Stomach (tissue), 8 donors: ENCODE measurements at regions not wholly inside any gene's neighbourhood (a gene's known extent, or its start where the extent isn't known, plus 50 kb on each side); places are given as distances from the start of the nearest gene placed in this dataset.

Experiments
- DNase-seq, 2 donors: peaks; one replicate each; pipeline versions ENCODE4 v3.0.0 to v3.0.0-alpha.2; 2013 to 2019
- H3K27ac ChIP-seq, 5 donors: fragments of 200-600 bp in 4 of 5; sonication (generic) in 4 of 5; one replicate each; pipeline ENCODE4 v1.5.1; 2013 to 2019; ENCODE audit warnings: mild to moderate bottlenecking in 1 of 5, moderate library complexity in 1 of 5
- H3K27me3 ChIP-seq, 3 donors: fragments of 200-600 bp; sonication (generic); one replicate each; pipeline ENCODE4 v1.5.1; 2017 to 2019; ENCODE audit warnings: mixed run types in 1 of 3
- H3K36me3 ChIP-seq, 4 donors: fragments of 200-600 bp; sonication (generic); 1 replicate in 3 of 4; 2 replicates in 1 of 4; pipeline ENCODE4 v1.5.1; 2016 to 2019
- H3K4me1 ChIP-seq, 4 donors: fragments of 200-600 bp; sonication (generic); one replicate each; pipeline ENCODE4 v1.5.1; 2016 to 2019
- H3K4me3 ChIP-seq, 4 donors: fragments of 200-600 bp; sonication (generic) in 3 of 4; one replicate each; pipeline ENCODE4 v1.5.1; 2016 to 2019; ENCODE audit warnings: mild to moderate bottlenecking in 1 of 4
- H3K9me3 ChIP-seq, 4 donors: fragments of 200-600 bp; sonication (generic); one replicate each; pipeline ENCODE4 v1.5.1; 2016 to 2019
- CTCF ChIP-seq, 7 experiments: fragments of 450-650 bp in 4 of 7; fragments of 200-600 bp in 3 of 7; sonication (generic) in 3 of 7; IDR thresholded peaks; one replicate each; pipeline ENCODE4 v1.5.1; 2016 to 2019; ENCODE audit warnings: antibody characterized with exemption in 7 of 7, control low read depth in 2 of 7, mild to moderate bottlenecking in 1 of 7
- EP300 ChIP-seq: sonication (generic); formaldehyde crosslinking; IDR thresholded peaks from one replicate; pipeline ENCODE4 v1.6.1; 2017; ENCODE audit warnings: antibody characterized with exemption
- POLR2A ChIP-seq, 4 donors: fragments of 450-650 bp; IDR thresholded peaks; one replicate each; pipeline ENCODE4 v1.6.1; 2016; ENCODE audit warnings: antibody characterized with exemption in 4 of 4, control low read depth in 2 of 4, mild to moderate bottlenecking in 1 of 4, moderate library complexity in 1 of 4
- POLR2AphosphoS5 ChIP-seq, 3 donors: sonication (generic); formaldehyde crosslinking; IDR thresholded peaks; one replicate each; pipeline ENCODE4 v1.6.1; 2016; ENCODE audit warnings: antibody characterized with exemption in 3 of 3
- WGBS, 5 donors: extraction: QIAGEN DNeasy Blood & Tissue Kit in 3 of 5; methylation state at CpG; one replicate each; pipeline versions ENCODE4 v1.1.5 to v1.1.7; 2013 to 2018; 5-methylcytosine and 5-hydroxymethylcytosine counted together
- intact Hi-C: fragments of 100-400 bp; cut with DNase I; formaldehyde crosslinking; loops from one replicate; pipeline ENCODE4 v1.15.1; 2023; ENCODE audit warnings: low total_unique reads
- donor health status: healthy with polysubstance abuse.
- donor health status: Bipolar disorder and iron deficiency.
- donor health status: healthy.

GRCh38 chr7:21317966-21318915, 109.6 kb upstream of the SP4 start:
- intact Hi-C loops = no loop called here
- no peak overlapping the region for H3K27ac ChIP-seq
- H3K36me3 ChIP-seq = no peaks in the 10 kb centered on the region
- WGBS, 5 donors = 55 to 80% (median 66%) methylated on average over 6 of the region's 6 CpGs
- TF ChIP-seq POLR2AphosphoS5 (IDR thresholded peaks at IDR 0.05) (no peak), POLR2A (IDR thresholded peaks at IDR 0.05) (no peak), CTCF (IDR thresholded peaks at IDR 0.05) (no peak), EP300 (no peak)
- peak in 1 of 2 donors; percentile 30 for DNase-seq
- H3K4me1 ChIP-seq = no peaks in the 10 kb centered on the region
- no peaks in the 10 kb centered on the region for H3K27me3 ChIP-seq
- H3K4me3 ChIP-seq = no peak overlapping the region
- no peaks in the 10 kb centered on the region for H3K9me3 ChIP-seq

- H3K27me3 ChIP-seq = no peaks in the 10 kb centered on the region
- H3K4me1 ChIP-seq = no peaks in the 10 kb centered on the region
- no peak overlapping the region for H3K4me3 ChIP-seq
- no peak overlapping the region for H3K27ac ChIP-seq
- 79 to 97% (median 92%) methylated on average over 1 of the region's 1 CpG for WGBS, 5 donors
- H3K36me3 ChIP-seq = no peaks in the 10 kb centered on the region
- no peaks in the 10 kb centered on the region for H3K9me3 ChIP-seq
- intact Hi-C loops = no loop called here
- no peak for DNase-seq
- TF ChIP-seq POLR2A (IDR thresholded peaks at IDR 0.05) (no peak), EP300 (no peak), POLR2AphosphoS5 (IDR thresholded peaks at IDR 0.05) (no peak), CTCF (IDR thresholded peaks at IDR 0.05) (no peak)
These were observed 109.0 kb upstream of the SP4 start for GRCh38 chr7:21318916-21319270.

- Histone ChIP-seq H3K36me3 (no peaks in the 10 kb centered on the region), H3K27me3 (no peaks in the 10 kb centered on the region), H3K27ac (no peak overlapping the region), H3K9me3 (peaks cover 0 to 8% (median 3%) of the 10 kb centered on the region in 4 donors), H3K4me1 (no peaks in the 10 kb centered on the region), H3K4me3 (no peak overlapping the region)
- DNase-seq = no peak
- TF ChIP-seq EP300 (no peak), POLR2AphosphoS5 (IDR thresholded peaks at IDR 0.05) (no peak)
- intact Hi-C loops = no loop called here
These were observed 101.6 kb upstream of the SP4 start for GRCh38 chr7:21326241-21326640.

- Histone ChIP-seq H3K27ac (no peak overlapping the region), H3K36me3 (no peaks in the 10 kb centered on the region), H3K27me3 (no peaks in the 10 kb centered on the region), H3K9me3 (peaks cover 0 to 8% (median 3%) of the 10 kb centered on the region in 4 donors), H3K4me1 (no peaks in the 10 kb centered on the region), H3K4me3 (no peak overlapping the region)
- intact Hi-C loops = no loop called here
- 73 to 89% (median 81%) methylated on average over 3 of the region's 3 CpGs for WGBS, 5 donors
- DNase-seq = no peak
- TF ChIP-seq POLR2A (IDR thresholded peaks at IDR 0.05) (no peak), EP300 (no peak), CTCF (IDR thresholded peaks at IDR 0.05) (no peak), POLR2AphosphoS5 (IDR thresholded peaks at IDR 0.05) (no peak)
These were observed 101.0 kb upstream of the SP4 start for GRCh38 chr7:21326921-21327320.
